ENCODE measurements at regions not wholly inside any gene's neighbourhood (a gene's known extent, or its start where the extent isn't known, plus 50 kb on each side); places are given as distances from the start of the nearest gene placed in this dataset.

DNA sequence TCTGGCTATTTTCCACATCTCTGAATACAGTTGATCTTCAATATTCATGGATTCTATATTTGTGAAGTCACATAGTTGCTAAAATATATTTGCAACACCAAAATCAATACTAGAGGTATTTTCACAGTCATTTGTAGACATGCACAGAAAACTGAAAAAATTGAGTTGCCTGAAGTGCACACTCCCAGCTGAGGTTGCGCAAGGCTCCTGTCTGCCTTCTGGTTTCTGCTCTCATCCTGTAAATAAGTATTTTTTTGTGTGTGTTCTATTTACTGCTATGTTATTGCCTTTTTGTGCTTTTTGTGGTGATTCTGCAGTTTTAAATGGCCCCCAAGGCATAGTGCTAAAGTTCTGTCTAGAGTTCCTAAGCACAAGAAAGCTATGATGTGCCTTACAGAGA lies 371.1 kb upstream of the GRAMD2B start:
- no peak for TF ChIP-seq CTCF (IDR thresholded peaks at IDR 0.05; ENCODE audit: control insufficient read depth, extremely low read depth, insufficient read depth)
- no peak overlapping the region for H3K4me3 ChIP-seq (ENCODE audit: low read depth, low read length)
- no peak for DNase-seq (ENCODE audit: low read depth)

- no peak overlapping the region for H3K4me3 ChIP-seq (ENCODE audit: low read depth, low read length)
- DNase-seq (ENCODE audit: low read depth), result no peak
- TF ChIP-seq CTCF (IDR thresholded peaks at IDR 0.05; ENCODE audit: control insufficient read depth, extremely low read depth, insufficient read depth), result no peak
Observed at GRCh38 chr5:126052791-126053190, 370.4 kb upstream of the GRAMD2B start.

DNA sequence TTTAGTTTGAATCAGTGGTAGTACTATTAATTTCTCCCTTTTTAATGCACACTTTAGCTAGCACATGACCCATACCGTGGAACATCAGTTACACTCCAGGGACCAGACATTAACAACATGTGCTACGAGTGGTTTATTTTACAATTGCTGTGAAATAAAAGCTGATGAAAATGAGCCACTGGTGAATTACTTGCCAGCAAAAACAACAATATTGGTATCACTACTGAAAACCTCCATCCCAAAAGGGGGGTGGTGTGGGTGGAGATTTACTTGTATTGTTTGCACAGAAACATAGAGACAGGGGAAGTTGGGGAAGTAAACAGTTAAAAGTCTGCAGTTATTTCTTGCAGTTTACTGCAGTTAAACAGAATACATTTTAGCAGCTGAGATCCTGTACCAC lies 369.6 kb upstream of the GRAMD2B start:
- no peak for TF ChIP-seq CTCF (IDR thresholded peaks at IDR 0.05; ENCODE audit: control insufficient read depth, extremely low read depth, insufficient read depth)
- no peak overlapping the region for H3K4me3 ChIP-seq (ENCODE audit: low read depth, low read length)
- no peak for DNase-seq (ENCODE audit: low read depth)

DNA sequence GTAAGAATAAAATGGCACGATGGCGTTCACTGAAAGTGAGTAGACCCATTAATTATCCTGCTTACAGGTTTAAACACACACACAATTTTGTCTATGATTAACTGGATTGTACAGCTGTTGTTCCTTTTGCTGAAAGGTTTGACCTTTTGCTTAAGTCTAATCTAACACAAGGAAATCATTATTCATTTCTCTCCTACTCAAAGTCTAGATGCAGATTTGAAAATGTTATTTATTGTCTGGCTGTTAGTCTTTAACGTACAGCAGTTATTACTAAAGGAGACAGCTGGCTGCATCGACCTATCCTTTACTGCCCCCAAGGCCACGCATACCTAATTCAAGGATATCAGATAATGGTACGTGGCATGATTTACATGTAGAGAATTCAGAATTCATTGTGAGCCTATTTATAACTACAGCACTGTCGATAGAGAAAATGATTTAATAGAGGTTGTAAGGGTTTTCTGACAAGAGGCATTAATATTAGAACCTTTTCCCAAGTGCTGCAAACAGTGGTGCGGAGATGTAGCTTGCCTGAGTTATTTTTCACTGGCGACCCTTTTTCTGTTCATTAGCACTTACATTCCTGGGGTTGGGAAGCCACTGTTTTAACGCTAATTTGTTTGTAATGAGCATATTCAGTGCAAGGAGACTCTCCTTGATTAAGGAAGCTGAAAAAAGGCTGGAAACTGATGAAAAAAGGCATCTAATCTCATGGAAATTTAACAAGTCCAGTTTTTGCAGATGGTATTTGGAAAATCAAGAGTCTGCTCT lies 368.4 kb upstream of the GRAMD2B start:
- no peak overlapping the region for H3K4me3 ChIP-seq (ENCODE audit: low read depth, low read length)
- DNase-seq (ENCODE audit: low read depth), result no peak
- TF ChIP-seq CTCF (IDR thresholded peaks at IDR 0.05; ENCODE audit: control insufficient read depth, extremely low read depth, insufficient read depth), result no peak

DNA sequence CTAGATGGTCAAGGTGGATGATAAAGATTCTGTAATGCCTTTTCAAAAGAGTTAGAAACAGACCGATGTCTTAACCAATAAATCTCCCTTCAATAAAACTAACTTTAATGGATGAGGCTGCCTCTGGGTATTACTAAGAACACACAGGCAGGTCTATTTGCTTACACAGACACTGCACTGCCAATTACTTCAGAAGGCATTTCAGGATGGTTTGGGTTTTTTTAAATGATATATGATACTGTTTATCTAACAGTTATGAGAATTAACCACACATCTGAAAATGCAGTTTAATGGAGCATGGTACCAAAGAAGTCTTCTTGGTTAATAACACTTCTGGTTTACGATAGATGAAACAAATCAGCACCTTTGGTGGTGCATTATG lies 367.9 kb upstream of the GRAMD2B start:
- peak; percentile 58 for DNase-seq (ENCODE audit: low read depth)
- no peak for TF ChIP-seq CTCF (IDR thresholded peaks at IDR 0.05; ENCODE audit: control insufficient read depth, extremely low read depth, insufficient read depth)
- H3K4me3 ChIP-seq (ENCODE audit: low read depth, low read length), result no peak overlapping the region

- no peak for TF ChIP-seq CTCF (IDR thresholded peaks at IDR 0.05; ENCODE audit: control insufficient read depth, extremely low read depth, insufficient read depth)
- H3K4me3 ChIP-seq (ENCODE audit: low read depth, low read length), result no peak overlapping the region
- DNase-seq (ENCODE audit: low read depth), result no peak
Observed at GRCh38 chr5:126056352-126056751, 366.9 kb upstream of the GRAMD2B start.

Measured in LNCaP clone FGC (cell line).